K562 (cell line): ENCODE measurements at regions not wholly inside any gene's neighbourhood (a gene's known extent, or its start where the extent isn't known, plus 50 kb on each side); places are given as distances from the start of the nearest gene placed in this dataset.
A peak's percentile ranks its signal among the peaks of the same experiment; 100 is the strongest.

Source experiments
- ATAC-seq: fragments of 200-7000 bp; cut with Tn5 transposase; 3 replicates; pipeline ENCODE4 v1.9.1; 2020; ENCODE audit warnings: moderate library complexity
- BruUV-seq: library from RNA; stranded (reverse); fragments of 400-500 nt; replicated peaks from 2 replicates; lab custom pipeline; 2021; lab: Mats Ljungman, UMichigan
- CTCF ChIA-PET: fragments of 300-600 bp; formaldehyde crosslinking; extraction: SDS; loops from one replicate; lab custom pipeline; 2021; ENCODE audit warnings: low intra/inter-chr PET ratio; lab: Yijun Ruan, JAX
- POLR2A ChIA-PET: fragments of 300-600, 350-650 bp; sonication (Branson Sonifier 250); formaldehyde crosslinking; extraction: SDS; loops from one replicate; lab custom pipeline; 2021; ENCODE audit warnings: antibody characterized with exemption, inconsistent platforms; lab: Yijun Ruan, JAX
- DNase-seq, 4 experiments: peaks; one replicate each; pipeline versions ENCODE4 v3.0.0 to v3.0.0-alpha.2; 2011 to 2018; ENCODE audit warnings: low spot score in 3 of 4, mixed read lengths in 3 of 4; ENCODE audit errors: extremely low read depth in 1 of 4
- FAIRE-seq: peaks from 2 replicates; lab custom pipeline; 2011; peaks lifted over from hg19 to GRCh38; lab: Jason Lieb, UNC
- H2AFZ ChIP-seq: 2 replicates; pipeline ENCODE4 v1.6.0; 2011; ENCODE audit warnings: low read depth, low read length, control low read depth, inconsistent platforms
- H3K27ac ChIP-seq: fragments of 200-600 bp; 3 replicates; pipeline ENCODE4 v1.8.0; 2011; ENCODE audit warnings: low read depth, mild to moderate bottlenecking, control low read depth, inconsistent platforms, low read length, moderate library complexity, mixed read lengths; ENCODE audit errors: extremely low read depth
- H3K27me3 ChIP-seq, 2 experiments: fragments of 300-600 bp in 1 of 2; 2 replicates in 1 of 2; 3 replicates in 1 of 2; pipeline versions ENCODE4 v1.6.0 to v1.8.0; 2011; ENCODE audit warnings: inconsistent platforms in 2 of 2, low read length in 2 of 2, mild to moderate bottlenecking in 1 of 2, mixed read lengths in 1 of 2, moderate library complexity in 1 of 2; ENCODE audit not compliant: control insufficient read depth in 2 of 2, insufficient read depth in 2 of 2
- H3K36me3 ChIP-seq: fragments of 300-600 bp; 3 replicates; pipeline ENCODE4 v1.8.0; 2011; ENCODE audit warnings: mild to moderate bottlenecking, low read length, inconsistent platforms; ENCODE audit not compliant: control insufficient read depth, insufficient read depth
- H3K4me1 ChIP-seq, 2 experiments: fragments of 200-600 bp in 1 of 2; replicated peaks in 1 of 2; 2 replicates in 1 of 2; 3 replicates in 1 of 2; pipeline versions ENCODE4 v1.5.1 to v1.8.0; 2011; ENCODE audit warnings: inconsistent platforms in 2 of 2, low read length in 2 of 2, mild to moderate bottlenecking in 1 of 2, mixed read lengths in 1 of 2, moderate library complexity in 1 of 2; ENCODE audit not compliant: control insufficient read depth in 2 of 2, insufficient read depth in 2 of 2
- H3K4me2 ChIP-seq: 2 replicates; pipeline ENCODE4 v1.6.1; 2011; ENCODE audit warnings: low read length, control low read depth, inconsistent platforms, mixed read lengths; ENCODE audit not compliant: insufficient read depth
- H3K4me3 ChIP-seq: fragments of 200-600 bp; sonication (generic), shearing (Covaris generic); 2 replicates; pipeline ENCODE4 v1.5.1; 2016; ENCODE audit warnings: control low read depth, inconsistent platforms
- H3K79me2 ChIP-seq: fragments of 200-600 bp; 3 replicates; pipeline ENCODE4 v1.8.0; 2011; ENCODE audit warnings: low read length, inconsistent platforms; ENCODE audit not compliant: control insufficient read depth, insufficient read depth
- H3K9ac ChIP-seq, 2 experiments: 2 replicates each; pipeline versions ENCODE4 v1.6.0 to v1.6.1; 2011; ENCODE audit warnings: low read depth in 2 of 2, low read length in 2 of 2, control low read depth in 1 of 2, inconsistent platforms in 1 of 2, mild to moderate bottlenecking in 1 of 2, mixed read lengths in 1 of 2; ENCODE audit not compliant: insufficient read depth in 1 of 2
- H3K9me1 ChIP-seq: one replicate; pipeline ENCODE4 v1.6.0; 2011; ENCODE audit warnings: inconsistent platforms, mild to moderate bottlenecking, low read length, moderate library complexity; ENCODE audit not compliant: control insufficient read depth, insufficient read depth
- H3K9me3 ChIP-seq: replicated peaks from 2 replicates; pipeline ENCODE4 v1.5.1; 2011; ENCODE audit warnings: low read depth, low read length, inconsistent platforms; ENCODE audit not compliant: control insufficient read depth, insufficient read depth
- H4K20me1 ChIP-seq: replicated peaks from 2 replicates; pipeline ENCODE4 v1.6.1; 2011; ENCODE audit warnings: low read length, inconsistent platforms, mixed read lengths; ENCODE audit not compliant: control insufficient read depth, insufficient read depth
- ATF3 ChIP-seq, 2 experiments: fragments of 450-650 bp in 1 of 2; sonication (generic) in 1 of 2; formaldehyde crosslinking in 1 of 2; IDR thresholded peaks in 1 of 2; conservative IDR thresholded peaks in 1 of 2; 2 replicates each; pipeline versions ENCODE4 v1.6.1 to v1.8.1; 2016 to 2023; ENCODE audit warnings: mild to moderate bottlenecking in 2 of 2, moderate library complexity in 2 of 2, inconsistent platforms in 1 of 2, missing genetic modification reagents in 1 of 2
- FOSL1 ChIP-seq: fragments of 200-800 bp; sonication (Bioruptor generic); conservative IDR thresholded peaks from 2 replicates; pipeline ENCODE4 v1.6.1; 2016; ENCODE audit warnings: missing genetic modification characterization, missing compliant biosample characterization
- JUND ChIP-seq, 2 experiments: IDR thresholded peaks; 2 replicates in 1 of 2; 3 replicates in 1 of 2; pipeline ENCODE4 v1.6.1; 2011; ENCODE audit warnings: borderline replicate concordance in 2 of 2, low read depth in 2 of 2, low read length in 2 of 2, improper control_type of control experiment in 1 of 2, missing biosample characterization in 1 of 2, missing genetic modification characterization in 1 of 2, missing genetic modification reagents in 1 of 2
- ZFP36 ChIP-seq: fragments of 150-350 bp; IDR thresholded peaks from 2 replicates; pipeline ENCODE4 v1.6.1; 2018; ENCODE audit warnings: low read length, low read depth; ENCODE audit not compliant: partially characterized antibody
- WGBS: fragments of 100-300 bp; shearing (Covaris generic); methylation state at CpG from one replicate; pipeline ENCODE4 v1.1.6; 2016; ENCODE audit warnings: low coverage, mixed read lengths; ENCODE audit not compliant: insufficient coverage; ENCODE audit errors: missing lambda C conversion rate; 5-methylcytosine and 5-hydroxymethylcytosine counted together
- in situ Hi-C: fragments of 300-500 bp; cut with MboI; formaldehyde crosslinking; loops from 4 replicates; pipeline ENCODE4 v1.15.0; 2018; ENCODE audit warnings: inconsistent platforms, mixed read lengths
- intact Hi-C: fragments of 100-400 bp; cut with micrococcal nuclease; formaldehyde crosslinking; loops from 2 replicates; pipeline ENCODE4 v1.14.2; 2022

DNA sequence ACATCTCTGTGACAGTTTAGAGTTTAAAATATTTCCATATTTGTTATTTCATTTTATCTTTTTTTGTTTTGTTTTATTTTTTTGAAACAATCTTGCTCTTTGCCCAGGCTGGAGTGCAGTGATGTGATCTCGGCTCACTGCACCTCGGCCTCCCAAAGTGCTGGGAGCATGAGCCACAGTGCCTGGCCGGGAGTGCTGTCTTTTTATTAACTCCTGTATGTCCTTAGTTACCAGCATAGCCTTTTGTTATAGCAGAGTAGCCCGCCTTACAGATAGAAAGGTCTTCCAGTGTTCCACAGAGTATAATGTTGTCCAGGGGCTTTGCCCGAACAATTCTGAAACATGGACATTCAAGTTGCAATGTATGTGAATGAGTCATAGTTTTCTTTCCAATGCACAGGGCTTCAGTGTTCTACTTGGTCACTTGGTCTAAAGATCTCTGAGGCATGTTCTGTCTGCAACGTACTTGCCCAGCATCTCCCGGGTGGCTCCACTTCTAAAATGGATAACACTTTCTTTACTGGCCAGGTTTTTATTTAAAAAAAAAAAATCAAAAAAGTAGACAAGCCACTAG is 125.6 kb downstream of the KCNJ18 start:
- 28% methylated on average over 7 of the region's 7 CpGs for WGBS
- DNase-seq, result peak in 1 of 4 experiments; percentile 3

More for the DNA sequence above, 125.6 kb downstream of the KCNJ18 start:
- in situ Hi-C loops, result no loop called here
- H3K9ac ChIP-seq, result no peak overlapping the region
- ATAC-seq (no peak), FAIRE-seq (no peak)
- H3K4me3 ChIP-seq, result no peak overlapping the region
- no peaks in the 10 kb centered on the region; a peak in 1 of 5 replicates for H3K4me1 ChIP-seq
- no peaks in the 10 kb centered on the region for H3K79me2 ChIP-seq
- no peaks in the 10 kb centered on the region for H4K20me1 ChIP-seq
- H3K36me3 ChIP-seq, result no peaks in the 10 kb centered on the region
- H3K27me3 ChIP-seq, result no peaks in the 10 kb centered on the region
- intact Hi-C loops, result no loop called here
- H3K9me1 ChIP-seq, result no peaks in the 10 kb centered on the region
- TF ChIP-seq JUND (IDR thresholded peaks at IDR 0.05; ENCODE audit: borderline replicate concordance, low read depth, low read length), result peak; percentile 9; the same call in 1 of the 2 replicates
- TF ChIP-seq JUND (tag; IDR thresholded peaks at IDR 0.05; ENCODE audit: borderline replicate concordance, low read depth, low read length), result 0 out of 3 replicates have a peak, but pooled peaks have one; percentile 22
- TF ChIP-seq FOSL1 (tag), result 0 out of 2 replicates have a peak, but pooled peaks have one; percentile 14
- peak; percentile 43 for TF ChIP-seq ATF3 (IDR thresholded peaks at IDR 0.05)
- no peak for TF ChIP-seq ATF3 (CRISPR knock-in tag; conservative IDR thresholded peaks at IDR 0.05)
- no peak for TF ChIP-seq ZFP36
- BruUV-seq, result no TSS peak
- no peak overlapping the region; the same call in 1 of the 2 replicates for H2AFZ ChIP-seq
- H3K9me3 ChIP-seq, result no peaks in the 10 kb centered on the region
- H3K27ac ChIP-seq, result no peak overlapping the region
- ChIA-PET POLR2A (no interaction called here), CTCF (no interaction called here)
- H3K4me2 ChIP-seq, result no peak overlapping the region
